ENCODE measurements at regions not wholly inside any gene's neighbourhood (a gene's known extent, or its start where the extent isn't known, plus 50 kb on each side); places are given as distances from the start of the nearest gene placed in this dataset.
"Not testable (repeated sequence)": the region's sequence is repeated elsewhere in the genome, so short reads cannot be mapped to it uniquely, and the experiment has no call there.

DNA sequence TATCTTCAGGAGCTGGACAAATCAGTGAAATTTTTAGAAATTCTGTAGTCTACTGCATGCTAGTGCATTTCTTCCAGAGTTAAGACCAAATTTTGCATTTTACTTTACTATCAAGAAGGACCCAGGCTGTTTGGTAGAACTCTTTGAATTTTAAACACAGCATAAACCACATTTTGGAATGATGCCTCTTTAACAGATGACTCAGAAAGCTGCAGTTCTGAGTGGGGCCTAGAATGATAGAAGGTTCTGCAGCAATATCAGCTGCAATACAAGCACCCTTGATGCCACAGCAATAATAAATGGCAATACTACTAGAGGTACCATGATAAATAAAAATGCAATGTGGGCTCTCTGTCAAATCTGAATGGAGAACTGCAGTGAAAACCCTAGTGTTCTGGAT is 198.7 kb downstream of the TMA16 start:
- no peaks in the 10 kb centered on the region for H3K4me1 Mint-ChIP-seq (ENCODE audit: low read depth)
- no peaks in the 10 kb centered on the region for H3K9me3 Mint-ChIP-seq
- no peak overlapping the region for H3K4me3 Mint-ChIP-seq
- no peaks in the 10 kb centered on the region for H3K36me3 Mint-ChIP-seq (ENCODE audit: low read depth)
- no peak overlapping the region for H3K27ac Mint-ChIP-seq
- no peaks in the 10 kb centered on the region for H3K27me3 Mint-ChIP-seq (ENCODE audit: low read depth)

DNA sequence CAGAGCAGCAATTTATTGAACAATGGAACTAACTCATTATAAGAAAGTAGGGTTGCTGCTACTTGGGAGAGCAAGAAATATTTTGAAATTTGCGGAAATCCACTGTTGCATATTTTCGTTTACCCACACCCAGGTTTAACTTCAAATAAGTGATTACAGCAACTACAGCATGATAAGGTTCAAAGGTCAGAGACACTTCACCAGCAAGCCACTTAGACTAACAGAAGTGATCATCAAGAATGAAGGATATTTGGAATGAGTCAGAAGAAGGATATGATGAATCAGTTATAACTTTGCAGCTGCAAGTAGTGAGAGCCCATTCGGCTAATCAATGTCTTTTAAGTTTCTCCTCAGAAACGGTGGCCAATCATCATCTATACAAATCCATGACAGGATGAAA is 199.3 kb downstream of the TMA16 start:
- no peaks in the 10 kb centered on the region for H3K27me3 Mint-ChIP-seq (ENCODE audit: low read depth)
- H3K9me3 Mint-ChIP-seq: no peaks in the 10 kb centered on the region
- H3K4me3 Mint-ChIP-seq: no peak overlapping the region

GRCh38 chr4:163694385-163694784 is 199.9 kb downstream of the TMA16 start:
- H3K4me3 Mint-ChIP-seq: no peak overlapping the region
- H3K4me1 Mint-ChIP-seq (ENCODE audit: low read depth): no peaks in the 10 kb centered on the region
- no peaks in the 10 kb centered on the region for H3K36me3 Mint-ChIP-seq (ENCODE audit: low read depth)
- H3K27ac Mint-ChIP-seq: no peak overlapping the region
- H3K9me3 Mint-ChIP-seq: no peaks in the 10 kb centered on the region
- no peaks in the 10 kb centered on the region for H3K27me3 Mint-ChIP-seq (ENCODE audit: low read depth)

More for the DNA sequence above, 199.3 kb downstream of the TMA16 start:
- H3K27ac Mint-ChIP-seq: no peak overlapping the region
- H3K36me3 Mint-ChIP-seq (ENCODE audit: low read depth): no peaks in the 10 kb centered on the region
- H3K4me1 Mint-ChIP-seq (ENCODE audit: low read depth): no peaks in the 10 kb centered on the region

GRCh38 chr4:163697121-163697520 is 202.6 kb downstream of the TMA16 start:
- H3K27me3 Mint-ChIP-seq (ENCODE audit: low read depth): no peaks in the 10 kb centered on the region
- no peaks in the 10 kb centered on the region for H3K4me1 Mint-ChIP-seq (ENCODE audit: low read depth)
- H3K36me3 Mint-ChIP-seq (ENCODE audit: low read depth): no peaks in the 10 kb centered on the region
- H3K9me3 Mint-ChIP-seq: no peaks in the 10 kb centered on the region
- H3K27ac Mint-ChIP-seq: no peak overlapping the region
- H3K4me3 Mint-ChIP-seq: no peak overlapping the region

DNA sequence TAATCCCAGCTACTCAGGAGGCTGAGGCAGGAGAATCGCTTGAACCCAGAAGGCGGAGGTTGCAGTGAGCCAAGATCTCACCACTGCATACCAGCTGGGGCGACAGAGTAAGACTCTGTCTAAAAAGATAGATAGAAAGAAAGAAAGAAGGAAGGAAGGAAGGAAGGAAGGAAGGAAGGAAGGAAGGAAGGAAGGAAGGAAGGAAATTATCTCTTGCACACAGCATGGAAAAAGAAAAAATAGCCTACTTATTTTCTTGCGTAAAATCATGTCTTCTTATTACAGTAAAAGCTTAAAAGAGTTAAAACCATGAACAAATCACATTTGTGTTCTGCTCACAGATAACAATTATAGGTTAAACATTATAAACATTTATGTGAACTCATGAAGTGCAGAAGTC is 205.9 kb downstream of the TMA16 start:
- not testable (repeated sequence) for H3K9me3 Mint-ChIP-seq, H3K4me3 Mint-ChIP-seq

DNA sequence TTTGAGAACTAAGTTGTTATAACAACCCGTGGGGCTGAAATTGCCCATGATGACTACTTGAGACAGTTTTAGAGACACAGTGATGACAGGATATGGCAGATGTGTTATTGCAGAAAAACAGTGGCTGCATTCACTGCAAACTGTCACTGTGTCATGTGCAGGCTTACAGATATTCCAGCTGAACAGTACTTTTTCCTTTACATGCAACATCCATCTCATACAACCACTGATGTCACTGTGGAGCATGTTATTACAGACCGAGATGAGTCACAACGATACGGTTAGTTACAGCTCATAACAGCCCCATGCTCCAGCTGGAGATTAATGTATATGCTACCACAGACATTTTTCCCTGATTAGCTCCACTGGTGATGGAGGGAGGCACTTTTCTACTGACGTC is 207.4 kb downstream of the TMA16 start:
- Mint-ChIP-seq H3K36me3 (ENCODE audit: low read depth) (no peaks in the 10 kb centered on the region), H3K4me1 (ENCODE audit: low read depth) (no peaks in the 10 kb centered on the region), H3K9me3 (no peaks in the 10 kb centered on the region), H3K27ac (no peak overlapping the region), H3K27me3 (ENCODE audit: low read depth) (no peaks in the 10 kb centered on the region), H3K4me3 (no peak overlapping the region)

More for the DNA sequence above, 205.9 kb downstream of the TMA16 start:
- H3K36me3 Mint-ChIP-seq (ENCODE audit: low read depth); H3K4me1 Mint-ChIP-seq (ENCODE audit: low read depth); H3K27me3 Mint-ChIP-seq (ENCODE audit: low read depth); H3K27ac Mint-ChIP-seq: not testable (repeated sequence)

DNA sequence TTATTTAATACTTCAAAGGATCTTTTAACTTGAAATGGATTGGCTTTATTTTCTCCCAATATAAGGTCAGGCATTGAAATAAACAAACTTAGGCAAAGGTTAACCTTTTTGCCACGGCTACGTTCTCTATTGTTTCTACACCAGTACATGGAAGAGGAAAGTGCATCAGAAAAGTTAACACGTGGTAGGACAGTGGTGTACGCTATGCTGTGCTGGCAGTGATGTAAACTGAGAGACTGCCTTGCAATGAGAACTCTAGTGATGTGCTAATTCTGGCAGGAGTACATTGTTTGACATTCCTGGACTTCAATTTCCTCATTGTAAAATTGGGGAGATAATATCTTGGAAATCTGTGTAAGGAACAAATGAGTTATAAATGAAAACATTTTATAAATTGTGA is 208.2 kb downstream of the TMA16 start:
- no peaks in the 10 kb centered on the region for H3K4me1 Mint-ChIP-seq (ENCODE audit: low read depth)
- H3K9me3 Mint-ChIP-seq: no peaks in the 10 kb centered on the region
- no peak overlapping the region for H3K27ac Mint-ChIP-seq
- H3K36me3 Mint-ChIP-seq (ENCODE audit: low read depth): no peaks in the 10 kb centered on the region
- H3K4me3 Mint-ChIP-seq: no peak overlapping the region
- H3K27me3 Mint-ChIP-seq (ENCODE audit: low read depth): no peaks in the 10 kb centered on the region

GRCh38 chr4:163703251-163703650 is 208.8 kb downstream of the TMA16 start:
- H3K4me1 Mint-ChIP-seq (ENCODE audit: low read depth): no peaks in the 10 kb centered on the region
- no peaks in the 10 kb centered on the region for H3K9me3 Mint-ChIP-seq
- H3K27ac Mint-ChIP-seq: no peak overlapping the region
- no peak overlapping the region for H3K4me3 Mint-ChIP-seq
- no peaks in the 10 kb centered on the region for H3K36me3 Mint-ChIP-seq (ENCODE audit: low read depth)
- no peaks in the 10 kb centered on the region for H3K27me3 Mint-ChIP-seq (ENCODE audit: low read depth)

DNA sequence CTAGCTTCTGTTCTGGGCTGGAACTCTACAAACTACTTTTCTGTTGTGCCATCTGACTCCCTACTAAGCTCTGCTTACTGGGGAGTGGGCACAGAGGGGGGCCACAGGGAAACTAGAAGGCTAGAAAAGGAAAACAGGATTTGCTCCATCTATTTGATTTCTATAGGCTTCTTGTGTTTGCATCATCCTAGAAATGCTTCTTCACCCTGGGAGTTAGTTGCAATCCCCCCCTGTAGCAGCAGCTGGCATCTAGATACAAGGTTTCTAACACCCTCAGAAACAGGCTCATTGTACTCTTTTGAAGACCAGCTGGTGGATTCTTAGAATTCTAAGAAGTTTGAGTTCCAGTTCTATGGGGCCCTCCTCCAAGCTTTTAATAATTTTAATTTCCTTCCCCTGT is 213.4 kb downstream of the TMA16 start:
- Mint-ChIP-seq H3K9me3 (no peaks in the 10 kb centered on the region), H3K36me3 (ENCODE audit: low read depth) (no peaks in the 10 kb centered on the region), H3K27me3 (ENCODE audit: low read depth) (no peaks in the 10 kb centered on the region), H3K4me3 (no peak overlapping the region), H3K4me1 (ENCODE audit: low read depth) (no peaks in the 10 kb centered on the region), H3K27ac (no peak overlapping the region)

DNA sequence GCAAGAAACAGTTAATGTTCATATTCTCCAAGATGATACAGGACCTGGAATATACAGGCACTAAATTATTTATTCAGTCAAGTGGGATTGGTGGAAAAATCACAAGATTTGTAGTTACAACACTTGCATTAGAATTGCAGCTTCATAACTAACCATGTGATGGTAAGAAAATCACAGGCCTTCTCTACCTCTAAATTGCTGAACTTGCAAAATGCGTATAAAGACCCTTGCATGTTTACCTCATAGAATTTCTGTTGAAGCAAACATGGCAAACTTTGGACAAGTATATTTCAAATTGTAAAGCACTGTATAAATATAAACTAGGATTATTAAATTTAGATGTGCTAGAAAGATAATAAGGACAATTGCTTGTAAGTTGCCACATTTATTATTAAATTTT is 215.1 kb downstream of the TMA16 start:
- Mint-ChIP-seq H3K4me3 (no peak overlapping the region), H3K4me1 (ENCODE audit: low read depth) (no peaks in the 10 kb centered on the region), H3K27me3 (ENCODE audit: low read depth) (no peaks in the 10 kb centered on the region), H3K27ac (no peak overlapping the region), H3K9me3 (no peaks in the 10 kb centered on the region), H3K36me3 (ENCODE audit: low read depth) (no peaks in the 10 kb centered on the region)

GRCh38 chr4:163710158-163710557 is 215.7 kb downstream of the TMA16 start:
- Mint-ChIP-seq H3K27me3 (ENCODE audit: low read depth) (no peaks in the 10 kb centered on the region), H3K36me3 (ENCODE audit: low read depth) (no peaks in the 10 kb centered on the region), H3K4me3 (no peak overlapping the region), H3K4me1 (ENCODE audit: low read depth) (no peaks in the 10 kb centered on the region), H3K27ac (no peak overlapping the region), H3K9me3 (no peaks in the 10 kb centered on the region)

DNA sequence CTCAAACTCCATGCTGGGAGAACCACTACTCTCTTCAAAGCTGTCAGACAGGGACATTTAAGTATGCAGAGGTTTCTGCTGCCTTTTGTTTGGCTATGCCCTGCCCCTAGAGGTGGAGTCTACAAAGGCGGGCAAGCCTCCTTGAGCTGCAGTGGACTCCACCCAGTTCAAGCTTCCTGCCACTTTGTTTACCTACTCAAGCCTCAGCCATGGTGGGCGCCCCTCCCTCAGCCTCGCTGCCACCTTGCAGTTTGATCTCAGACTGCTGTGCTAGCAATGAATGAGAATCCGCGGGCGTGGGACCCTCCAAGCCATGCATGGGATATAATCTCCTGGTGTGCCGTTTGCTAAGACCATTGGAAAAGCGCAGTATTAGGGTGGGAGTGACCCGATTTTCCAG is 230.0 kb downstream of the TMA16 start:
- H3K4me1 Mint-ChIP-seq (ENCODE audit: low read depth); H3K27me3 Mint-ChIP-seq (ENCODE audit: low read depth); H3K9me3 Mint-ChIP-seq; H3K27ac Mint-ChIP-seq; H3K36me3 Mint-ChIP-seq (ENCODE audit: low read depth); H3K4me3 Mint-ChIP-seq: not testable (repeated sequence)

DNA sequence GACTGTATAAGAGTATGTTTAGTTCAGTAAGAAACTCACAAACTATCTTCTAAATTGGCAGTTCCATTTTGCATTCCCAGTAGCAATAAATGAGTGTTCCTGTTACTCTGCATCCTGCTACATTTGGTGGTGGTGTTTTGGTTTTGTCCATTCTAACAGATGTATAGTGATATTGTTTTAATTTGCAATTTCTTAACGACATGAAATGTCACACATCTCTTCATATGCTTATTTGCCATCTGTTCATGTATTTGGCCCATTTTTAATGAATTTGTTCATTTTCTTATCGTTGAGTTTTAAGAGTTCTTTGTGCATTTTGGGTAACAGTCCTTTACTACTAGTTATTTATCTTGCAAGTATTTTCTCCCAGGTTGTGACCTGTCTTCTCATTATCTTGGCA is 232.2 kb downstream of the TMA16 start:
- no peak overlapping the region for H3K27ac Mint-ChIP-seq
- no peaks in the 10 kb centered on the region for H3K27me3 Mint-ChIP-seq (ENCODE audit: low read depth)
- H3K36me3 Mint-ChIP-seq (ENCODE audit: low read depth): no peaks in the 10 kb centered on the region
- no peak overlapping the region for H3K4me3 Mint-ChIP-seq
- H3K9me3 Mint-ChIP-seq: no peaks in the 10 kb centered on the region
- no peaks in the 10 kb centered on the region for H3K4me1 Mint-ChIP-seq (ENCODE audit: low read depth)

DNA sequence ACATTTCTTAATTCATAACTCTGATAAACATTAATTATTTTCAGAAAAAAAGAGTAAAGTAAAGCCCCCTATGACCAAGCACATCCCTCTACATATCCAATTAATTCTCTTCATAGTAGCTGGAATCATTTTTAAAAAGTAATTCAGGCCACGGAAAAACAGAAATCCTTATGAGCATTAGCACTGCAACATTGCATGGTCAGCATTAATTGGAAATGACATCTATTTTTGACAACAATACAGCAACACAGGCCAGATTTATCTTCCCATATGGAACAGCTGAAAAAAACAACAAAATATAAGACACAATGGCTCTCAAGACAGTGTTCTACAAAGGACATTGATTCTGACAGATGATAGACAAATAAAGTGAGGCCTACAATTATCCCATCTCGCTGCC is 236.6 kb downstream of the TMA16 start:
- Mint-ChIP-seq H3K27me3 (ENCODE audit: low read depth) (no peaks in the 10 kb centered on the region), H3K4me1 (ENCODE audit: low read depth) (no peaks in the 10 kb centered on the region), H3K27ac (no peak overlapping the region), H3K36me3 (ENCODE audit: low read depth) (no peaks in the 10 kb centered on the region), H3K9me3 (no peaks in the 10 kb centered on the region), H3K4me3 (no peak overlapping the region)

DNA sequence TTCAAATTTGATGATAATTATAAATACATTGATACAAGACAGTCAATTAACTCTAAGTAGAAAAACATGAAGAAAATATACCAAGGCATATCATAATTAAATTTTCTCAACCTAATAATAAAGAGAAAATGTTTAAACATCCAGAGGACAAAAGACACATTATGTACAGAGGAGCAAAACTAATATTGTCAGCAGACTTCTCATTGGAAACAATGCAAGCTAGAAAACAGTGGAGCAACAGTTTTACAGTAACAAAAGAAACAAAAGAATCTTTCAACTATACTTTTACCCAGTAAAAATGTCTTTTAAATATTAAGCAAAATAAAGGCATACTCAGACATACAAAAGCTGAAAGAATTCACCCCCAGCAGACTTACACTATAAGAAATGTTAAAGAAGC is 238.0 kb downstream of the TMA16 start:
- H3K27ac Mint-ChIP-seq: no peak overlapping the region
- H3K4me3 Mint-ChIP-seq: no peak overlapping the region
- no peaks in the 10 kb centered on the region for H3K27me3 Mint-ChIP-seq (ENCODE audit: low read depth)
- no peaks in the 10 kb centered on the region for H3K9me3 Mint-ChIP-seq
- no peaks in the 10 kb centered on the region for H3K4me1 Mint-ChIP-seq (ENCODE audit: low read depth)
- H3K36me3 Mint-ChIP-seq (ENCODE audit: low read depth): no peaks in the 10 kb centered on the region

DNA sequence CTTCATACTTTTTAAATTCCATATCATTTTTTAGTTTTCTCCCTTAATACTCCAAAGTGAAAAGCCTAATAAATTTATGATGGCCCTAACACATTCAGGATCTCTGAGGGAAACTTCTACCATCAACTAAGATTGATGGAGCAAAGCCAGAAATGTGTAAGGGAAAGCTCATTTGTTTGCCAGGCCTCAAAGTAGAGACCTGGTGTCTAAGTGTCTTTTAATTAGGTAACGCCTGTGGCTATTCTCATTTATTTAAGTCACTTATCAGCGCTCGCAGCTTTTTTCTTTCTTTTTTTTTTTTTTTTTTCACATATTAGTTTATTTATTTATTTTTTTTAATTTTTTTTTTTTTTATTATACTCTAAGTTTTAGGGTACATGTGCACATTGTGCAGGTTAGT is 242.4 kb downstream of the TMA16 start:
- H3K4me1 Mint-ChIP-seq (ENCODE audit: low read depth): no peaks in the 10 kb centered on the region
- H3K4me3 Mint-ChIP-seq: no peak overlapping the region
- H3K36me3 Mint-ChIP-seq (ENCODE audit: low read depth): no peaks in the 10 kb centered on the region
- no peaks in the 10 kb centered on the region for H3K9me3 Mint-ChIP-seq
- H3K27me3 Mint-ChIP-seq (ENCODE audit: low read depth): no peaks in the 10 kb centered on the region
- no peak overlapping the region for H3K27ac Mint-ChIP-seq
